ENCODE measurements at regions not wholly inside any gene's neighbourhood (a gene's known extent, or its start where the extent isn't known, plus 50 kb on each side); places are given as distances from the start of the nearest gene placed in this dataset.

DNA sequence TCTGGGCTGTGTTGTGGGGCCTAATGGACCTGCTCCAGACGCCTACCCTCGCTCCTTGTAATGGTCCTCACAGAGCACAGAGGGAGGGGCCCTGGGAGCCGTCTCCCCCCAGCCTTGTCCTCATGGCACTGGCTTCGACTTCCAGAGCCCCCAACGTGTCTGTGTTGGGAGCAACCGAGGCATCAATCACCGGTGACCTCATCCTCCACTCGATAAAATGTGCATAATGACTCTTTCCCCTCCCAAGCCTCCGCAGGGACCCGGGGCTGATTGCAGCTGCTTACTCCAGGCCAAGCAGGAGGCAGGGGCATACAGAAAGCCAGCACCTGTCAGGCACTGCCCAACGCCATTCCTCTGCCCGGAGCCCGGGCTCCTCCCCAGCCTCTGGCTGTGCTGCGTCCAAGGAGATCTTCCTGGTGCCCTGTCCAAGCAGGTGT, 271.7 kb downstream of the NDUFA10 start:
- Histone ChIP-seq H4K20me1 (ENCODE audit: control insufficient read depth, extremely low read depth, insufficient read depth, low read length) (no peaks in the 10 kb centered on the region), H3K4me1 (ENCODE audit: control insufficient read depth, extremely low read depth, insufficient read depth, low read length) (no peaks in the 10 kb centered on the region), H2AFZ (ENCODE audit: low read length) (no peak overlapping the region), H3K27me3 (ENCODE audit: control insufficient read depth, insufficient read depth, low read length) (no peaks in the 10 kb centered on the region), H3K9ac (ENCODE audit: insufficient read depth, low read length) (no peak overlapping the region), H3K4me2 (ENCODE audit: extremely low read depth, insufficient read depth, low read length) (no peak overlapping the region), H3K36me3 (ENCODE audit: control insufficient read depth, insufficient read depth, low read length) (no peaks in the 10 kb centered on the region), H3K79me2 (ENCODE audit: control insufficient read depth, insufficient read depth, low read length) (no peaks in the 10 kb centered on the region), H3K4me3 (replicated peaks in 1 of 4; ENCODE audit: control extremely low read depth in 1 of 4, insufficient read depth in 1 of 4, low read depth in 3 of 4, low read length in 4 of 4) (no peak overlapping the region), H3K27ac (ENCODE audit: insufficient read depth, low read length) (no peak overlapping the region), H3K9me3 (ENCODE audit: control insufficient read depth, insufficient read depth, low read depth, low read length) (no peaks in the 10 kb centered on the region)
- TF ChIP-seq, protein P1, sequence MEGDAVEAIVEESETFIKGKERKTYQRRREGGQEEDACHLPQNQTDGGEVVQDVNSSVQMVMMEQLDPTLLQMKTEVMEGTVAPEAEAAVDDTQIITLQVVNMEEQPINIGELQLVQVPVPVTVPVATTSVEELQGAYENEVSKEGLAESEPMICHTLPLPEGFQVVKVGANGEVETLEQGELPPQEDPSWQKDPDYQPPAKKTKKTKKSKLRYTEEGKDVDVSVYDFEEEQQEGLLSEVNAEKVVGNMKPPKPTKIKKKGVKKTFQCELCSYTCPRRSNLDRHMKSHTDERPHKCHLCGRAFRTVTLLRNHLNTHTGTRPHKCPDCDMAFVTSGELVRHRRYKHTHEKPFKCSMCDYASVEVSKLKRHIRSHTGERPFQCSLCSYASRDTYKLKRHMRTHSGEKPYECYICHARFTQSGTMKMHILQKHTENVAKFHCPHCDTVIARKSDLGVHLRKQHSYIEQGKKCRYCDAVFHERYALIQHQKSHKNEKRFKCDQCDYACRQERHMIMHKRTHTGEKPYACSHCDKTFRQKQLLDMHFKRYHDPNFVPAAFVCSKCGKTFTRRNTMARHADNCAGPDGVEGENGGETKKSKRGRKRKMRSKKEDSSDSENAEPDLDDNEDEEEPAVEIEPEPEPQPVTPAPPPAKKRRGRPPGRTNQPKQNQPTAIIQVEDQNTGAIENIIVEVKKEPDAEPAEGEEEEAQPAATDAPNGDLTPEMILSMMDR (conservative IDR thresholded peaks at IDR 0.05 in 1 of 2, IDR thresholded peaks at IDR 0.05 in 1 of 2; ENCODE audit: low read depth in 1 of 2, low read length in 2 of 2): no peak
- no peak for TF ChIP-seq EZH2 (IDR thresholded peaks at IDR 0.05; ENCODE audit: low read length, missing control alignments)
- DNase-seq (ENCODE audit: low read depth in 2 of 2): no peak

DNA sequence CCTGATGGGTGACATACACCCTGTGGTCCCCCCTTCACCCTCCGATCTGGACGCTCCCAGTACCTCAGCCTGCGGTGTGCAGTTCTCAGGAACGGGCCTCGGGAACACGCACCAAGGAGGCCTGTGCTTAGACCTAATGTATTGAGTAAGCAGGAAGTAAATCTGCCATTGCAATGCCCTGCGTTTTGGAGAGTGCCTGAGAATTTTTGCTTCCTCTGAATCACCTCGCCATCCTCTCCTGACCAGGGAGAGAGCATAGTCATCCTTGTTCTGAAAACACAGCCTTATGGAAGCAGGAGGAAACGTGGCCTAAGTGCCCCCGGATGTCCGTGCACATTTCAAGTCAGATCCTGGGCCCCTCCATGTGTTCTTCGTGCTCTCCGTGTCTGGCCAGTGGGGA, 272.2 kb downstream of the NDUFA10 start:
- DNase-seq (ENCODE audit: low read depth in 2 of 2): no peak
- Histone ChIP-seq H3K9ac (ENCODE audit: insufficient read depth, low read length) (no peak overlapping the region), H3K27me3 (ENCODE audit: control insufficient read depth, insufficient read depth, low read length) (no peaks in the 10 kb centered on the region), H3K27ac (ENCODE audit: insufficient read depth, low read length) (no peak overlapping the region), H2AFZ (ENCODE audit: low read length) (no peak overlapping the region), H3K4me1 (ENCODE audit: control insufficient read depth, extremely low read depth, insufficient read depth, low read length) (no peaks in the 10 kb centered on the region), H3K79me2 (ENCODE audit: control insufficient read depth, insufficient read depth, low read length) (no peaks in the 10 kb centered on the region), H3K4me3 (replicated peaks in 1 of 4; ENCODE audit: control extremely low read depth in 1 of 4, insufficient read depth in 1 of 4, low read depth in 3 of 4, low read length in 4 of 4) (no peak overlapping the region), H4K20me1 (ENCODE audit: control insufficient read depth, extremely low read depth, insufficient read depth, low read length) (no peaks in the 10 kb centered on the region), H3K9me3 (ENCODE audit: control insufficient read depth, insufficient read depth, low read depth, low read length) (no peaks in the 10 kb centered on the region), H3K4me2 (ENCODE audit: extremely low read depth, insufficient read depth, low read length) (no peak overlapping the region), H3K36me3 (ENCODE audit: control insufficient read depth, insufficient read depth, low read length) (no peaks in the 10 kb centered on the region)
- TF ChIP-seq, protein P1 (conservative IDR thresholded peaks at IDR 0.05 in 1 of 2, IDR thresholded peaks at IDR 0.05 in 1 of 2; ENCODE audit: low read depth in 1 of 2, low read length in 2 of 2): no peak
- TF ChIP-seq EZH2 (IDR thresholded peaks at IDR 0.05; ENCODE audit: low read length, missing control alignments): no peak

DNA sequence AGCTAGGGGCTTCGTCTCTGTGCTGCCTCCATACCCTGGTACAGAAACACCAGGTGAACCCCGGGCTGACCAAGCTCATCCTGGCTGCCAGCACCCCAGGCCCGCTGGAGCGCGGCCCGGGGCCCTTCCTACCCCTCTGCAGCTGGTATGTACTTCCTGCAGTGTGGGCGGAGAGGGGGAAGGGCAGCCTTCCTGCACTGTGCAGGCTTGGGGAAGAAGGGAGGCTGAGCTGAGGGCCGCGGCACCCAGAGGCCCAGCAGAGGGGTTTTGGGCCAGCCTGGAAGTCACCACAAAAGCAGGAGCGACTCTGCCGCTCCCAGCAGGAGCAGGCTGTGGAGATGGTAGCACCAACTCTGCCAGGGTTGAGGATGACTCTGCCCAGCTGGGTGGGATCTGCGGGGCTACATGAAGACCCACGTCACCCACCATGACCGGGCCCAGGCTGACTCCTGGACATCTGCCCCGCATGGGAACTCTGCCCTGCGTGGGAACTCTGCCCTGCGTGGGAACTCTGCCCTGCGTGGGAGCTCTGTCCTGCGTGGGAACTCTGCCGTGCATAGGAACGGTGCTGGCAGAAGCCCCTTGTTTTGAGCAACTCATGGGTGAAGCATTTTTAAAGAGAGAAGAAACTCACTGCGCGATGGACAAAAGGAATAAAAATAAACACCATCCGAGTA, 273.3 kb downstream of the NDUFA10 start:
- no peaks in the 10 kb centered on the region for H3K79me2 ChIP-seq (ENCODE audit: control insufficient read depth, insufficient read depth, low read length)
- H2AFZ ChIP-seq (ENCODE audit: low read length): no peak overlapping the region
- DNase-seq (ENCODE audit: low read depth in 2 of 2): peak in 1 of 2 donors; percentile 7
- H3K4me3 ChIP-seq (replicated peaks in 1 of 4; ENCODE audit: control extremely low read depth in 1 of 4, insufficient read depth in 1 of 4, low read depth in 3 of 4, low read length in 4 of 4): no peak overlapping the region
- H4K20me1 ChIP-seq (ENCODE audit: control insufficient read depth, extremely low read depth, insufficient read depth, low read length): no peaks in the 10 kb centered on the region
- no peak overlapping the region for H3K27ac ChIP-seq (ENCODE audit: insufficient read depth, low read length)
- no peak overlapping the region for H3K9ac ChIP-seq (ENCODE audit: insufficient read depth, low read length)
- no peaks in the 10 kb centered on the region for H3K4me1 ChIP-seq (ENCODE audit: control insufficient read depth, extremely low read depth, insufficient read depth, low read length)
- TF ChIP-seq, protein P1 (conservative IDR thresholded peaks at IDR 0.05 in 1 of 2, IDR thresholded peaks at IDR 0.05 in 1 of 2; ENCODE audit: low read depth in 1 of 2, low read length in 2 of 2): no peak
- TF ChIP-seq EZH2 (IDR thresholded peaks at IDR 0.05; ENCODE audit: low read length, missing control alignments): no peak
- H3K4me2 ChIP-seq (ENCODE audit: extremely low read depth, insufficient read depth, low read length): no peak overlapping the region
- H3K27me3 ChIP-seq (ENCODE audit: control insufficient read depth, insufficient read depth, low read length): no peaks in the 10 kb centered on the region
- H3K36me3 ChIP-seq (ENCODE audit: control insufficient read depth, insufficient read depth, low read length): no peaks in the 10 kb centered on the region
- H3K9me3 ChIP-seq (ENCODE audit: control insufficient read depth, insufficient read depth, low read depth, low read length): no peaks in the 10 kb centered on the region
